Activated CD4-positive, alpha-beta T cell treated with anti-CD3 and anti-CD28 coated beads, Interleukin-2, amount 10 ng/mL, durations not matched to agents 24 days and 14 days (primary cell): ENCODE measurements at regions not wholly inside any gene's neighbourhood (a gene's known extent, or its start where the extent isn't known, plus 50 kb on each side); places are given as distances from the start of the nearest gene placed in this dataset.

Source experiments
- DNase-seq: peaks from one replicate; pipeline ENCODE4 v3.0.0; 2022
- H3K27ac Mint-ChIP-seq: one replicate; pipeline ENCODE4 v1.8.0; 2022; ENCODE audit warnings: mild to moderate bottlenecking, mixed read lengths
- H3K27me3 Mint-ChIP-seq: one replicate; pipeline ENCODE4 v1.8.0; 2022; ENCODE audit warnings: mixed read lengths
- H3K36me3 Mint-ChIP-seq: one replicate; pipeline ENCODE4 v1.8.0; 2022; ENCODE audit warnings: low read depth, mild to moderate bottlenecking, mixed read lengths
- H3K4me1 Mint-ChIP-seq: one replicate; pipeline ENCODE4 v1.8.0; 2021; ENCODE audit warnings: mixed read lengths
- H3K4me3 Mint-ChIP-seq: one replicate; pipeline ENCODE4 v1.8.0; 2022; ENCODE audit warnings: mild to moderate bottlenecking, moderate library complexity, mixed read lengths
- H3K9me3 Mint-ChIP-seq: one replicate; pipeline ENCODE4 v1.8.0; 2021; ENCODE audit warnings: mixed read lengths
- intact Hi-C: fragments of 100-400 bp; cut with micrococcal nuclease; formaldehyde crosslinking; loops from one replicate; pipeline ENCODE4 v1.15.1; 2023

DNA sequence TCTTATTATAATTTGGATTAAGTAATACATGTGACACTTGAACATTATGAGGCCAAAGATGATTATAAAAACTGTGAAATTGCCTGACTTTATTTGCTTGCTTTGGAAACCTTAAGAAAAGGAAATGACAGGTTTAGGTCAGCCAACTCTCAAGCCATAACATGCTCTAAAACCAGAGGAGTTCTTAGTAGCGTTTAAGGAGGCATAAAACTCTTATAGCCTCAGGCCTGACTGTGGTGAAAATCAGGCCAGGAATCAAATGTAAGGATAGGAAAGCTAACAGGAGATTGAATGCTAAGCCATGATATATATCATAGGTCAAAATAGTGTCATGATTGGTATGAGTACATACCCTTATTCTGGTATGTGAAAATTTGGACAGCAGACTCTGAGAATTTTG lies 1142.4 kb upstream of the MIR17HG start:
- no peaks in the 10 kb centered on the region for H3K27me3 Mint-ChIP-seq
- no peak overlapping the region for H3K27ac Mint-ChIP-seq
- no peak for DNase-seq
- intact Hi-C loops, result no loop called here
- H3K9me3 Mint-ChIP-seq, result peaks cover 22% of the 10 kb centered on the region
- H3K36me3 Mint-ChIP-seq, result no peaks in the 10 kb centered on the region
- no peaks in the 10 kb centered on the region for H3K4me1 Mint-ChIP-seq
- H3K4me3 Mint-ChIP-seq, result no peak overlapping the region

DNA sequence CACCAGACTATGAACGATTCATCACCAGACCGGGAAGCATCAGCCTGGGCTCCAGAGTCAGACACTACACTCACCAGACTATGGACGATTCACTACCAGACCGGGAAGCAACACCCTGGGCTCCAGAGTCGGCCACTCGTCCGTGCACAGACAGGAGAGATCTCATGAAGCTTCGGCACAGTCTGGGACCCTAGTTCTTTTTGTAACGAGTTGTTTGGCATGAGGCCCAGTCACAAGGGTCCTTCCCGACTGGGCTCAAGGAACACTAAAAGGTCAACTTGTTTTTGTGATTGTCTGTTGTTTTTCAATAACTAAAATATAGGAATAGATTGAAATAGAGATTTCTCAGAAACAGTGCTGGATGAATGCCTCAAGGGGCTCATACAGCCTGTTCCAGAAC lies 1141.6 kb upstream of the MIR17HG start:
- Mint-ChIP-seq H3K27me3 (no peaks in the 10 kb centered on the region), H3K36me3 (no peaks in the 10 kb centered on the region), H3K27ac (no peak overlapping the region), H3K4me3 (no peak overlapping the region), H3K4me1 (no peaks in the 10 kb centered on the region), H3K9me3 (peaks cover 24% of the 10 kb centered on the region)
- DNase-seq, result no peak
- intact Hi-C loops, result no loop called here

DNA sequence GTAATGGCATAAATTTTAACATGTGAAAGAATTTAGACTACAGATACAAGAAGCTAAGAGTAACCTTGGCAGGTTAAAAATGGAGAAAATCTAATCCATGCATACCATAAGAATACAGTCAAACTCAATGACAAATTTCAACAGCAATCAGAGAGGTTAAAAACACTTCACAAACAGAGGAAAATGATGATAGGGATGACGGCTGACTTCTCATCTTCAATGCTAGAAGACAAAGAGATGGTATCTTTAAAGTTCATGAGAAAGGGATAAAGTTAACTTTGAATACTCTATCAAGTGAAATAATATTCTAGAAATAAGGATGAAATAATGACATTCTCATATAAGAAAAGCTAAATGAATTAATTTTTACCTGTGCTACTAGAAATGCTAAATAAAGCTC lies 1130.2 kb upstream of the MIR17HG start:
- H3K27me3 Mint-ChIP-seq, result no peaks in the 10 kb centered on the region
- intact Hi-C loops, result no loop called here
- H3K9me3 Mint-ChIP-seq, result peaks cover 7% of the 10 kb centered on the region
- no peaks in the 10 kb centered on the region for H3K36me3 Mint-ChIP-seq
- no peaks in the 10 kb centered on the region for H3K4me1 Mint-ChIP-seq
- no peak overlapping the region for H3K4me3 Mint-ChIP-seq
- no peak for DNase-seq
- no peak overlapping the region for H3K27ac Mint-ChIP-seq

DNA sequence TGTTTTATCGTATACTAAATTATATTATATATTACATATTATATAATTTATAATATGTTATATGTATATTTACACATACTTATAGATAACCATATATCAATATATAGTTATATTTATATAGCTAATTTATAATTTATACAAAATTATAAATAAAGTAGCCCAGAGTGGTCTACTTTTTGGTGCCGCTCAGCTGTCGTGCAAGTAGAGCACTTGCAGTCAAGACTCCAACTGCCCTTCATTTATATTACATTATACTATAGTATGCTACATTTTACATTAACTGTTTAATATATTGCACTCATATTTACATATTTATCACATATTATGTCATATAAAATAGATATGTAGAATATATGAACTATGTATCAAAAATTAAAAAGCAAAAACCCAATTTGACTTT lies 1124.7 kb upstream of the MIR17HG start:
- no peaks in the 10 kb centered on the region for H3K4me1 Mint-ChIP-seq
- no peaks in the 10 kb centered on the region for H3K36me3 Mint-ChIP-seq
- H3K9me3 Mint-ChIP-seq, result no peaks in the 10 kb centered on the region
- H3K4me3 Mint-ChIP-seq, result no peak overlapping the region
- no peak for DNase-seq
- no peaks in the 10 kb centered on the region for H3K27me3 Mint-ChIP-seq
- intact Hi-C loops, result no loop called here
- no peak overlapping the region for H3K27ac Mint-ChIP-seq

DNA sequence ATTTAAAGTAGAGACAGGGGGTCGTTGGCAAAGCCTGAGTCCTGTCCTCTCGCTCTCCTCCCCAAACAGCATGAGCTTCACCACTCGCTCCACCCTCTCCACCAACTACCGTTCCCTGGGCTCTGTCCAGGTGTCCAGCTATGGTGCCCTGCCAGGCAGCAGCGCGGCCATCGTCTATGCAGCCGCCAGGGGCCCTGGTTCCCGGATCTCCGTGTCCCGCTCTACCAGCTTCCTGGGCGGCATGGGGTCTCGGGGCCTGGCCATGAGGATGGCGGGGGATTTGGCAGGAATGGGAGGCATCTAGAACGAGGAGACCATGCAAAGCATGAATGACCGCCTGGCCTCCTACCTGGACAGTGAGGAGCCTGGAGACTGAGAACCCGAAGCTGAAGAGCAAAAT lies 1117.2 kb upstream of the MIR17HG start:
- Mint-ChIP-seq H3K4me1 (no peaks in the 10 kb centered on the region), H3K9me3 (peaks cover 4% of the 10 kb centered on the region), H3K27me3 (no peaks in the 10 kb centered on the region), H3K27ac (no peak overlapping the region), H3K36me3 (no peaks in the 10 kb centered on the region), H3K4me3 (no peak overlapping the region)
- intact Hi-C loops, result no loop called here
- no peak for DNase-seq

DNA sequence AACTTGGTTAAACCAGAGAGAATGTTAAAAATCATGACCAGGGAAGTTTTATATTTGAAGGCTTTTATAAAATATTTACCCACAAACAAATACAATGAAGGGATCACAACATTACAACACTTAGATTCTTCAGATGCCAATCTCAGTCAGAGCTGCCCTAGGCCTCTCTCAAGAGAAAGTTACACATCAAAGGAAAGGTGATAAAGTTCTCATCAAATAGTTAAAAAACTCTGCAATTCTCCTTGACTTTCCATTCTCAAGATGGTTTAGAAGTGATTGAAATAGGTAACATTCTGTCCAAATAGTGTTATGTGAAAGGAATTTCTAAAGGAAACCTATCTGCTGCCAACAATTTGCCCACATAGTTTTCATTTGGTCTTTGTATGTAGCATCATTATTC lies 1115.2 kb upstream of the MIR17HG start:
- intact Hi-C loops, result no loop called here
- no peaks in the 10 kb centered on the region for H3K4me1 Mint-ChIP-seq
- H3K27ac Mint-ChIP-seq, result no peak overlapping the region
- H3K36me3 Mint-ChIP-seq, result no peaks in the 10 kb centered on the region
- no peak for DNase-seq
- H3K9me3 Mint-ChIP-seq, result peaks cover 4% of the 10 kb centered on the region
- no peaks in the 10 kb centered on the region for H3K27me3 Mint-ChIP-seq
- no peak overlapping the region for H3K4me3 Mint-ChIP-seq

DNA sequence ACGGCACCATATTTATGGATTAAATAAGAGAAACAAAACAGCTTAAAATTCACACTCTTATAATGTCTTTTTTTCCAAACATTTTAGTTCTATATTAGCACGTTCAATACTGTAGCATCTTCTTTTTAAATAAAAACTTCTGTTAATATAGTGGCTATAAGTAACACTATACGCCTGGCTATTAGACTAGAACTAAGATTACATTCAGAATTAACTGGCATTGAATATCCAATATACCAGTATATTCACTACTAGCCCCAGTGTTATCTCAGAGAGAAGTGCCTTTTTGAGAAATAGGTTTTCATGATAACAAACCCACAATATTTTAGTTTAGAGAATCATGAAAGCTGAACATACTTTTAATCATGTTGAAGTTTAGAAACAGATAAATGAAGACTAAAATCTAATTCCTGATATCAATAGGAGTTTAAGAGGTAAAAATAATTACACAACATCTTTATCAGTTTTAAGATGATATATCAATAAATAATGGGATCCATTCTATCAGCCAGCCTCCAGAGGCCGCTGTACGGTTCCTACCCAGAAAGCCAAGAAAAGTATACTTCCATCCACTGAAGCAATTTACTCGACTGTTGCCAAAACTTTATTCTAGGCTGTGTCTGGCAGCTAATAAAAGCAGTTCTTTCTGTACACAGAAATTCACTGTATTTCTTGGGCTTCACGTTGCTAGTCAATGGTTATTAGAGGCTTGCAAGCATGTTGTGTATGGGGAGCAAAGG lies 1113.4 kb upstream of the MIR17HG start:
- no peak overlapping the region for H3K4me3 Mint-ChIP-seq
- no peaks in the 10 kb centered on the region for H3K36me3 Mint-ChIP-seq
- no peaks in the 10 kb centered on the region for H3K4me1 Mint-ChIP-seq
- no peak for DNase-seq
- peaks cover 4% of the 10 kb centered on the region for H3K9me3 Mint-ChIP-seq
- intact Hi-C loops, result no loop called here
- no peak overlapping the region for H3K27ac Mint-ChIP-seq
- no peaks in the 10 kb centered on the region for H3K27me3 Mint-ChIP-seq

DNA sequence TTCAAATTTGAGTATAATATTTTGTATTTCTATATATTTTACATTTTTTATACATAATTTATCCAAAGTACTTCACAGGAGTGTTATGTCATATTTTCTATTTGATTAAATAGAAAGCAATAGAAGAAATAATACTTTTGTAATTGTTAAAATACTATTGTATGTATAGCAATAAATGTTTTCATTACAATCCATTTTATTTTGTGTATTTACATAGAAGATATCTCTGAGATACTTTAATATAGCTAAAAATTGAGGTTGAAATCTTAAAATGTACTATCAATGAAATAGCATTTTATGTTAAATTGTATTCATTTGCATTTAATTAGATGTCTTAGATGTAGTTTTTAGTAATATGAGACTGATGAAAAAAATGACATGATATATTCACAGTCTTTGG lies 1109.6 kb upstream of the MIR17HG start:
- intact Hi-C loops, result no loop called here

GRCh38 chr13:90238413-90238812 lies 1109.1 kb upstream of the MIR17HG start:
- Mint-ChIP-seq H3K36me3 (no peaks in the 10 kb centered on the region), H3K4me3 (no peak overlapping the region), H3K4me1 (no peaks in the 10 kb centered on the region), H3K27ac (no peak overlapping the region), H3K9me3 (no peaks in the 10 kb centered on the region), H3K27me3 (no peaks in the 10 kb centered on the region)
- intact Hi-C loops, result no loop called here
- no peak for DNase-seq

More for the DNA sequence above, 1109.6 kb upstream of the MIR17HG start:
- H3K9me3 Mint-ChIP-seq, result no peaks in the 10 kb centered on the region
- no peaks in the 10 kb centered on the region for H3K4me1 Mint-ChIP-seq
- no peaks in the 10 kb centered on the region for H3K27me3 Mint-ChIP-seq
- H3K36me3 Mint-ChIP-seq, result no peaks in the 10 kb centered on the region
- no peak overlapping the region for H3K4me3 Mint-ChIP-seq
- DNase-seq, result no peak
- no peak overlapping the region for H3K27ac Mint-ChIP-seq

DNA sequence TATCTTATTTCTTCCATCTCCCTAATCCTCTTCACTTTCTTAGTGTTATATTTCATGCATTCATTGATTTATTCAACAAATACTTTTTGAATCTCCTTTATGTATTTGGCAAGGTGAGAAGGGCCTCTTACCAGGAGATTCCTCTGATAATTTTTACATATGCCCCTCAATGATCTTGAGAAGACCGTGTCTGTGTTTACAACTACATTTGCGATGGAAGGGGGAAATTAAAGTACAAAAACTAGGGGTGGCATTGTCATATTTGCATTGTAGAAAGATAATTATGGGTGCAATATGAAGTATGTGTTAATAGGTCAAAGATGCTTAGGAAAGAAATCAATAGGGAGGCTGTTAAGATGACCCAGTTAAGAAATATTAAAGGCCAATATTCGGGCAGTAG lies 1108.4 kb upstream of the MIR17HG start:
- Mint-ChIP-seq H3K4me3 (no peak overlapping the region), H3K4me1 (no peaks in the 10 kb centered on the region), H3K27ac (no peak overlapping the region), H3K9me3 (no peaks in the 10 kb centered on the region), H3K27me3 (no peaks in the 10 kb centered on the region), H3K36me3 (no peaks in the 10 kb centered on the region)
- intact Hi-C loops, result no loop called here
- no peak for DNase-seq

DNA sequence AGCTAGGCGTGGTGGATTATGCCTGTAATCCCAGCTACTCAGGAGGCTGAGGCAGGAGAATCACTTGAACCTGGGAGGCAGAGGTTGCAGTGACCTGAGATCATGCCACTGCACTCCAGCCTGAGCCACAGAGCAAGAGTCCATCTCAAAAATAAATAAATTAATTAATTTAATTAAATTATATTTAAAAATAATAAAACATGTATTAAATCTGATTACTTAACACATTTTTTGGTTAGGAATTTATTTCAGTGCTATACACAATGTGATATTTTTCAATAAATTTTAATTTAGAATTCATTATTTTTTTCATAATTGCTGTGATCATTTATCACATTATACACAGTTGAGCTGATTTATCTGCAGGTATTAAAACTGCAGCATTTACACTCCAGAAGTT lies 1101.5 kb upstream of the MIR17HG start:
- Mint-ChIP-seq H3K4me3 (no peak overlapping the region), H3K9me3 (peaks cover 4% of the 10 kb centered on the region), H3K36me3 (no peaks in the 10 kb centered on the region), H3K27ac (no peak overlapping the region), H3K27me3 (no peaks in the 10 kb centered on the region), H3K4me1 (no peaks in the 10 kb centered on the region)
- intact Hi-C loops, result no loop called here
- no peak for DNase-seq

DNA sequence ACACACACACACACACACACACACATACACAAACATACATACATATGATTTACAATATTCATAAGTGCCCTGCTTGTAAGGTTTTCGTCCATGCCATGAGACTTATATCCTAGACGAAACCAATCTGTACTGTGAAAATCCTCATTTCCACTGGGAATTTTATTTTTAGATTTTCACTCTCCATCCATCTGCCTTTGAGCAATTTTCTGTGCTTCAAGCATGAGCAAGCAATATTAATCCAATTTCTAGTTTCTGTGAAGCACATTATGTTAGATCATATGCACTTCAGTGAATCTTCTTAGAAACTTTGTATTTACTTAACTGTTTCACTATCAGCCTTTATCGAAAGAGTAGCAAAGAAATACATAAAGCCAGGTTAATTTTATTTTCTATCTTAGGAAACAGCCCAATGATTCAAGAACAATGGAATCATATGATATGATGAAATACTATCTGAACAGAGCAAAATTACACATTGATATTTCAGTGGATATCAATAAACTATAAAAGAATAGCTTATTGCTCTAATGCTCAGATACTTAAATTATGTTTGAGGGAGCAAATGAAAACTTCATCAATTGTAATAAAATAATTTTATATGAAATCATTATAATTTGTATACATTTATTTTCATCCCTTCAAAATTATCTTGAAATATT lies 1100.7 kb upstream of the MIR17HG start:
- DNase-seq, result no peak
- H3K36me3 Mint-ChIP-seq, result no peaks in the 10 kb centered on the region
- no peaks in the 10 kb centered on the region for H3K27me3 Mint-ChIP-seq
- H3K4me1 Mint-ChIP-seq, result no peaks in the 10 kb centered on the region
- H3K27ac Mint-ChIP-seq, result no peak overlapping the region
- intact Hi-C loops, result no loop called here
- H3K4me3 Mint-ChIP-seq, result no peak overlapping the region
- H3K9me3 Mint-ChIP-seq, result peaks cover 4% of the 10 kb centered on the region

- intact Hi-C loops, result no loop called here
- Mint-ChIP-seq H3K27ac (no peak overlapping the region), H3K9me3 (peaks cover 4% of the 10 kb centered on the region), H3K27me3 (no peaks in the 10 kb centered on the region), H3K4me1 (no peaks in the 10 kb centered on the region), H3K36me3 (no peaks in the 10 kb centered on the region), H3K4me3 (no peak overlapping the region)
- DNase-seq, result no peak
These were observed 1093.7 kb upstream of the MIR17HG start for GRCh38 chr13:90253806-90254205.

- H3K9me3 Mint-ChIP-seq, result peaks cover 4% of the 10 kb centered on the region
- intact Hi-C loops, result no loop called here
- H3K27me3 Mint-ChIP-seq, result no peaks in the 10 kb centered on the region
- H3K4me3 Mint-ChIP-seq, result no peak overlapping the region
- no peaks in the 10 kb centered on the region for H3K36me3 Mint-ChIP-seq
- H3K4me1 Mint-ChIP-seq, result no peaks in the 10 kb centered on the region
- no peak overlapping the region for H3K27ac Mint-ChIP-seq
- no peak for DNase-seq
These were observed 1093.0 kb upstream of the MIR17HG start for GRCh38 chr13:90254437-90254836.

DNA sequence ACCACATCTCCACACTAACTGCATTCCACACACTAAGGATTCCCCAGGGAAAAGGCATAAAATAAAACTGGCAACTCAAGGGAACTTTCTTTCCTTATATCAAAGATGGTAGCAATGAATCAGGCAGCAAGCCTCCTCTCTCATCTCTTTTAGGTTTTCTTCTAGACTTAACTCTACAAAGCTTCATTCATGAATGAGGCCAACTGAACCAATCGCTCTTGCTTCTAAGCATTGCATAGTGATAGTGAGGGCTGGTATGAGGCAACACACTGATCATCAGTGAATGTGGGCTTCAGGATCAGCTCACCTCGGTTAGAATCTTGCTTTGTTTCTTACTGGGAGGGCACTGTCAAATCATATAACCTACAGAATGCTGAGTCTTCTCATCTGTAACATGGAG lies 1090.7 kb upstream of the MIR17HG start:
- Mint-ChIP-seq H3K4me1 (no peaks in the 10 kb centered on the region), H3K9me3 (peaks cover 5% of the 10 kb centered on the region), H3K4me3 (no peak overlapping the region), H3K36me3 (no peaks in the 10 kb centered on the region), H3K27me3 (no peaks in the 10 kb centered on the region), H3K27ac (no peak overlapping the region)
- no peak for DNase-seq
- intact Hi-C loops, result no loop called here
